Lower lobe of right lung (tissue), 2 donors: ENCODE measurements at regions not wholly inside any gene's neighbourhood (a gene's known extent, or its start where the extent isn't known, plus 50 kb on each side); places are given as distances from the start of the nearest gene placed in this dataset.

Source experiments
- ATAC-seq, 2 donors: fragments of 200-7000 bp; cut with Tn5 transposase; one replicate each; pipeline ENCODE4 v1.9.1; 2020 to 2022; ENCODE audit warnings: mild to moderate bottlenecking in 2 of 2, moderate library complexity in 2 of 2
- DNase-seq: peaks from one replicate; pipeline ENCODE4 v3.0.0-alpha.2; 2020
- H3K27ac ChIP-seq: fragments of 200-600 bp; one replicate; pipeline ENCODE4 v1.8.0; 2022
- H3K27me3 ChIP-seq: fragments of 200-600 bp; one replicate; pipeline ENCODE4 v1.8.0; 2022; ENCODE audit warnings: low read depth
- H3K36me3 ChIP-seq: fragments of 200-600 bp; one replicate; pipeline ENCODE4 v1.8.0; 2022; ENCODE audit warnings: mild to moderate bottlenecking
- H3K4me1 ChIP-seq: fragments of 200-600 bp; one replicate; pipeline ENCODE4 v1.8.0; 2022
- H3K4me3 ChIP-seq: fragments of 200-600 bp; one replicate; pipeline ENCODE4 v1.8.0; 2022; ENCODE audit warnings: mild to moderate bottlenecking
- H3K9me3 ChIP-seq: fragments of 200-600 bp; one replicate; pipeline ENCODE4 v1.8.0; 2022
- CTCF ChIP-seq: fragments of 200-600 bp; IDR thresholded peaks from one replicate; pipeline ENCODE4 v1.8.0; 2022; ENCODE audit warnings: antibody characterized with exemption, mild to moderate bottlenecking
- intact Hi-C: fragments of 100-400 bp; cut with DNase I; formaldehyde crosslinking; loops from one replicate; pipeline ENCODE4 v1.11.0; 2022
- donor health status: DM: no; HTN: yes; CAD: no; lungs with severe emphysema.

- Histone ChIP-seq H3K36me3 (no peaks in the 10 kb centered on the region), H3K9me3 (no peaks in the 10 kb centered on the region), H3K27ac (no peak overlapping the region), H3K4me1 (no peaks in the 10 kb centered on the region), H3K4me3 (no peak overlapping the region), H3K27me3 (no peaks in the 10 kb centered on the region)
- DNase-seq (no peak), ATAC-seq (no peak)
- intact Hi-C loops, result no loop called here
- no peak for TF ChIP-seq CTCF
These were observed 270.5 kb downstream of the MYCN start for GRCh38 chr2:16210841-16211240.

- no peak for ATAC-seq
- Histone ChIP-seq H3K9me3 (no peaks in the 10 kb centered on the region), H3K27ac (no peak overlapping the region), H3K27me3 (no peaks in the 10 kb centered on the region), H3K36me3 (no peaks in the 10 kb centered on the region), H3K4me3 (no peak overlapping the region), H3K4me1 (no peaks in the 10 kb centered on the region)
- intact Hi-C loops, result no loop called here
- DNase-seq, result no peak
- TF ChIP-seq CTCF, result no peak
These were observed 269.4 kb downstream of the MYCN start for GRCh38 chr2:16209799-16210198.

GRCh38 chr2:16208921-16209320, 268.6 kb downstream of the MYCN start:
- H3K27me3 ChIP-seq, result no peaks in the 10 kb centered on the region
- no peak overlapping the region for H3K4me3 ChIP-seq
- no peak for TF ChIP-seq CTCF
- H3K9me3 ChIP-seq, result no peaks in the 10 kb centered on the region
- H3K27ac ChIP-seq, result no peak overlapping the region
- H3K36me3 ChIP-seq, result no peaks in the 10 kb centered on the region
- intact Hi-C loops, result no loop called here
- no peak for DNase-seq
- ATAC-seq, result no peak
- no peaks in the 10 kb centered on the region for H3K4me1 ChIP-seq

GRCh38 chr2:16208241-16208797, 268.0 kb downstream of the MYCN start:
- intact Hi-C loops, result no loop called here
- DNase-seq (no peak), ATAC-seq (no peak)
- Histone ChIP-seq H3K4me3 (no peak overlapping the region), H3K36me3 (no peaks in the 10 kb centered on the region), H3K4me1 (no peaks in the 10 kb centered on the region), H3K27ac (no peak overlapping the region), H3K9me3 (no peaks in the 10 kb centered on the region), H3K27me3 (no peaks in the 10 kb centered on the region)
- no peak for TF ChIP-seq CTCF

GRCh38 chr2:16207611-16208010, 267.3 kb downstream of the MYCN start:
- no peaks in the 10 kb centered on the region for H3K4me1 ChIP-seq
- H3K36me3 ChIP-seq, result no peaks in the 10 kb centered on the region
- ATAC-seq (no peak), DNase-seq (no peak)
- intact Hi-C loops, result no loop called here
- no peak overlapping the region for H3K27ac ChIP-seq
- no peaks in the 10 kb centered on the region for H3K9me3 ChIP-seq
- no peak overlapping the region for H3K4me3 ChIP-seq
- TF ChIP-seq CTCF, result no peak
- H3K27me3 ChIP-seq, result no peaks in the 10 kb centered on the region

- Histone ChIP-seq H3K27me3 (no peaks in the 10 kb centered on the region), H3K4me1 (no peaks in the 10 kb centered on the region), H3K27ac (no peak overlapping the region), H3K9me3 (no peaks in the 10 kb centered on the region), H3K4me3 (no peak overlapping the region), H3K36me3 (no peaks in the 10 kb centered on the region)
- DNase-seq, result no peak
- ATAC-seq, result no peak
- no peak for TF ChIP-seq CTCF
- intact Hi-C loops, result no loop called here
These were observed 266.8 kb downstream of the MYCN start for GRCh38 chr2:16207151-16207550.
